ENCODE measurements at regions not wholly inside any gene's neighbourhood (a gene's known extent, or its start where the extent isn't known, plus 50 kb on each side); places are given as distances from the start of the nearest gene placed in this dataset.

DNA sequence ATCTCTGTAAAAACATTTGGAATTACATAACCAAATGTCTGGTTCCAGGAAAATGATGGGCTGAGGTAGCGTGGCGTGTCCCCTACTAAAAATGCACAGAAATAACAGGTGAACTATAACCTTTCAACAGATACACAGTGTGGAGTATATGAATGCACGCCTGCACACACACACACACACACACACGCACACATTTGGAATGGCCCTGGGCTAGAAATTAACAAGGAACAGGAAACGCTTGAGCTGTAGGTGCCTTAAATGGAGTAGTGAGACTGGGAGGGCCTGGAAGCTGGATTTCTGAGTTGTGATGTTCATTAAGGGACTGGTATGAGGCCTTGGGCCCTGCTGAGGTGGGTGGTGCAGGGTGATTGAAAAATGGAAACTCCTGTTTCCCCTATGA, 246.5 kb upstream of the C1orf174 start:
- Histone ChIP-seq H3K4me1 (ENCODE audit: control insufficient read depth, insufficient read depth, low read length) (no peaks in the 10 kb centered on the region), H3K27me3 (ENCODE audit: control insufficient read depth, insufficient read depth, low read length) (no peaks in the 10 kb centered on the region), H3K9ac (ENCODE audit: low read length) (no peak overlapping the region), H3K36me3 (ENCODE audit: control insufficient read depth, insufficient read depth, low read length) (no peaks in the 10 kb centered on the region), H3K27ac (ENCODE audit: low read depth, low read length) (no peak overlapping the region), H3K9me3 (ENCODE audit: control insufficient read depth, insufficient read depth, low read depth, low read length) (peaks cover 6% of the 10 kb centered on the region; the same call in 1 of the 2 replicates), H3K4me3 (ENCODE audit: low read depth, low read length) (no peak overlapping the region)

DNA sequence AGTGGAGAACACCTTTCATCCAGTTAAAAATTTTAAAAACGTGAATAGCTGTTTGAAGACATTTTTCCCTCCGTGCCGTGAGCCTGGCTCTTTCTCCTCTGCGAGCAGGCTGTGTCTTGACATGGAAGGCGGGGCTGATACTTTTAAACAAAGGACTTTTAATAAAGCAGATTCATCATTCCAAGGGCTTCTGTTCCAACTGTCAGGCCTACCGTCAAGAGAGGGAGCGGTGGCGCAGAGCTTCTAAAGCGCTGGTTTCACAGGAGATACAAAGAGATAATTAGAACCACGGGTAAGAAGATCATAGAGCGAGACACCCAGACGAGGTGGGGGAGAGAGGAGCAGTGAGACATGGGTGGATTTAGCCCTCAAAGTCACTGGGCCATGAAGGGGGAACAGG, 247.4 kb upstream of the C1orf174 start:
- H3K4me1 ChIP-seq (ENCODE audit: control insufficient read depth, insufficient read depth, low read length) = no peaks in the 10 kb centered on the region
- no peak overlapping the region for H3K4me3 ChIP-seq (ENCODE audit: low read depth, low read length)
- H3K9me3 ChIP-seq (ENCODE audit: control insufficient read depth, insufficient read depth, low read depth, low read length) = peaks cover 6% of the 10 kb centered on the region; the same call in 1 of the 2 replicates
- no peak overlapping the region for H3K27ac ChIP-seq (ENCODE audit: low read depth, low read length)
- no peaks in the 10 kb centered on the region for H3K27me3 ChIP-seq (ENCODE audit: control insufficient read depth, insufficient read depth, low read length)
- no peak overlapping the region for H3K9ac ChIP-seq (ENCODE audit: low read length)
- H3K36me3 ChIP-seq (ENCODE audit: control insufficient read depth, insufficient read depth, low read length) = no peaks in the 10 kb centered on the region

GRCh38 chr1:4149281-4149680, 249.2 kb upstream of the C1orf174 start:
- no peaks in the 10 kb centered on the region for H3K27me3 ChIP-seq (ENCODE audit: control insufficient read depth, insufficient read depth, low read length)
- no peaks in the 10 kb centered on the region for H3K36me3 ChIP-seq (ENCODE audit: control insufficient read depth, insufficient read depth, low read length)
- no peaks in the 10 kb centered on the region for H3K4me1 ChIP-seq (ENCODE audit: control insufficient read depth, insufficient read depth, low read length)
- H3K9ac ChIP-seq (ENCODE audit: low read length) = no peak overlapping the region
- peaks cover 4% of the 10 kb centered on the region; the same call in 1 of the 2 replicates for H3K9me3 ChIP-seq (ENCODE audit: control insufficient read depth, insufficient read depth, low read depth, low read length)
- H3K4me3 ChIP-seq (ENCODE audit: low read depth, low read length) = no peak overlapping the region
- H3K27ac ChIP-seq (ENCODE audit: low read depth, low read length) = no peak overlapping the region

DNA sequence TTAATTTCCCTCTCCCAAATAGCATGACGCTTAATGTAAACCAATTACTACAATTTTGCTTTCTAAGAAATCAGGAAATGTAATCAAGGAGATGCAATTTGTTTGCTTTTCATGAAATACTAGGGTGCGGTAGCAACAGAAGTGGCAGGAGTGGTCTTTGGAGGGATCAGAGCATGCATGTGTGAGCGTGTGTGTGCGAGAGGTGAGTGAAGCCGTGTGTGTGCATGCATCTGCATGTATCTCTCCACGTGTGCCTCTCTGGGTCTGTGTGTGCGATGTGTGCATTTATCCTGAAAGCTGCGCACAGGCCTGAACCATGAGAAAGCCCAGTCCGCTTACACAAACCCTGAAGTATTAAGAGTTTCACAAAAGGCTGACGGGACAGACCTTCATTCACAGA, 249.8 kb upstream of the C1orf174 start:
- Histone ChIP-seq H3K27ac (ENCODE audit: low read depth, low read length) (no peak overlapping the region), H3K4me3 (ENCODE audit: low read depth, low read length) (no peak overlapping the region), H3K9ac (ENCODE audit: low read length) (no peak overlapping the region), H3K36me3 (ENCODE audit: control insufficient read depth, insufficient read depth, low read length) (no peaks in the 10 kb centered on the region), H3K27me3 (ENCODE audit: control insufficient read depth, insufficient read depth, low read length) (no peaks in the 10 kb centered on the region), H3K4me1 (ENCODE audit: control insufficient read depth, insufficient read depth, low read length) (no peaks in the 10 kb centered on the region), H3K9me3 (ENCODE audit: control insufficient read depth, insufficient read depth, low read depth, low read length) (no peaks in the 10 kb centered on the region)

DNA sequence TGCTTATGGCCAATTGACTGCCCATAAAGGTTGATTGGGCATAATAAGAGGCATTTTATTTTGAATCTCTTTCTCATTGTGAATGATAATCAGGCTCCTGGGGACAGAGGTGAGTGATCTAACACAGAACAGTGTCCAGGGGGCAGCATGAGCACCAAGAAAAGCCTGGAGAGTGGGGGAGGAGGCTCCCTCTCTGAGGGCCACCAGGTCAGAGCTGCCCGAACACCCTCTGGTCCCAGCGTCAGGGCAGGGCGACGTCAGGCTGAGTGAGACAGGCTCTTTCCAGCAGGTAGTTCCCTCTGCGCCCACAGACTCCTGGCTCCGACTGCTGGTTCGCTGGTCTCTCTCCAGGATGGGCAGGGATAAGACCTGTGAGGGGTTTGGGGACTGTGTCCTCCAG, 250.2 kb upstream of the C1orf174 start:
- Histone ChIP-seq H3K27ac (ENCODE audit: low read depth, low read length) (no peak overlapping the region), H3K4me3 (ENCODE audit: low read depth, low read length) (no peak overlapping the region), H3K9ac (ENCODE audit: low read length) (no peak overlapping the region), H3K36me3 (ENCODE audit: control insufficient read depth, insufficient read depth, low read length) (no peaks in the 10 kb centered on the region), H3K27me3 (ENCODE audit: control insufficient read depth, insufficient read depth, low read length) (no peaks in the 10 kb centered on the region), H3K4me1 (ENCODE audit: control insufficient read depth, insufficient read depth, low read length) (no peaks in the 10 kb centered on the region), H3K9me3 (ENCODE audit: control insufficient read depth, insufficient read depth, low read depth, low read length) (no peaks in the 10 kb centered on the region)

- no peak overlapping the region for H3K4me3 ChIP-seq (ENCODE audit: low read depth, low read length)
- H3K9ac ChIP-seq (ENCODE audit: low read length) = no peak overlapping the region
- H3K27me3 ChIP-seq (ENCODE audit: control insufficient read depth, insufficient read depth, low read length) = no peaks in the 10 kb centered on the region
- H3K4me1 ChIP-seq (ENCODE audit: control insufficient read depth, insufficient read depth, low read length) = no peaks in the 10 kb centered on the region
- no peaks in the 10 kb centered on the region for H3K9me3 ChIP-seq (ENCODE audit: control insufficient read depth, insufficient read depth, low read depth, low read length)
- no peaks in the 10 kb centered on the region for H3K36me3 ChIP-seq (ENCODE audit: control insufficient read depth, insufficient read depth, low read length)
- no peak overlapping the region for H3K27ac ChIP-seq (ENCODE audit: low read depth, low read length)
These were observed 252.2 kb upstream of the C1orf174 start for GRCh38 chr1:4152266-4152665.

- H3K9me3 ChIP-seq (ENCODE audit: control insufficient read depth, insufficient read depth, low read depth, low read length) = no peaks in the 10 kb centered on the region
- no peaks in the 10 kb centered on the region for H3K27me3 ChIP-seq (ENCODE audit: control insufficient read depth, insufficient read depth, low read length)
These were observed 253.5 kb upstream of the C1orf174 start for GRCh38 chr1:4153571-4153970.

DNA sequence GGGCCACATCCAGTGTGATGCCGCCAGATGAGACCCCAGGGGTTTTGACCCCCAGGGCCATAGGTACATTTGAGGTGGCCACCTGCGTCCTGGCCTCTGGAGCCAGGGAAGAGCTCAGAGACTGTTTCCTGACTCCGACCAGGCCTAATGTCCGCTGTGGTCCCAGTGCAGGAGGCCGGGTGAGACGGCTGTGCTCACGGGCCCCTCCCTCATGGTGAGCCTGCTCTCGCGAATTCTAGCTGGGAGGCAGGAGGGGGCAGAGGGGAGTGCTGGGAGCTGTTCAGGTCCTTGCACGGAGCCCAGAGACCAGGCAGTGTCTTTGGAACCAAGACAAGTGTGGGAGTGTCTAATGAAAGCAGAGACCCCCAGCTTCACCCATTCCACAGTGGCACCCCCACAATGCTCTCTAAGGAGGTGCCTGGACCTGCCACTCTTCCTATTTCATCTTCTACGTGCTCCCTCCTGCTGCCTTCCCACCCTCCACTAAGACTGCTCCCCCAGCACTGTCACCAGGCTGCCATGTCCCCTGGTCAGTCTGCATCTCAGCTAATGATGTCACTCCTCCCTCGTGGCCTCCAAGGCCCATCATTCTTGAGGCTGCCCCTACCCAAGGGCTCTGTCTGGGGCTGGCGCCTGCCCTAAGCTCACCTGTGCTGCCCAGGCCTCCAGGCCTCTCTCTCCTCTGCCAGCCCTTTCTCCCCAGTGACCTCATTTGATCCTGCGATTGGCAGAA, 256.3 kb upstream of the C1orf174 start:
- no peaks in the 10 kb centered on the region for H3K27me3 ChIP-seq (ENCODE audit: control insufficient read depth, insufficient read depth, low read length)
- H3K9me3 ChIP-seq (ENCODE audit: control insufficient read depth, insufficient read depth, low read depth, low read length) = no peaks in the 10 kb centered on the region
- H3K27ac ChIP-seq (ENCODE audit: low read depth, low read length) = no peak overlapping the region
- H3K9ac ChIP-seq (ENCODE audit: low read length) = no peak overlapping the region
- H3K36me3 ChIP-seq (ENCODE audit: control insufficient read depth, insufficient read depth, low read length) = no peaks in the 10 kb centered on the region
- no peak overlapping the region for H3K4me3 ChIP-seq (ENCODE audit: low read depth, low read length)
- no peaks in the 10 kb centered on the region for H3K4me1 ChIP-seq (ENCODE audit: control insufficient read depth, insufficient read depth, low read length)

More at GRCh38 chr1:4153571-4153970, 253.5 kb upstream of the C1orf174 start:
- Histone ChIP-seq H3K9ac (ENCODE audit: low read length) (no peak overlapping the region), H3K27ac (ENCODE audit: low read depth, low read length) (no peak overlapping the region), H3K4me3 (ENCODE audit: low read depth, low read length) (no peak overlapping the region), H3K36me3 (ENCODE audit: control insufficient read depth, insufficient read depth, low read length) (no peaks in the 10 kb centered on the region), H3K4me1 (ENCODE audit: control insufficient read depth, insufficient read depth, low read length) (no peaks in the 10 kb centered on the region)

- no peaks in the 10 kb centered on the region for H3K36me3 ChIP-seq (ENCODE audit: control insufficient read depth, insufficient read depth, low read length)
- no peak overlapping the region for H3K9ac ChIP-seq (ENCODE audit: low read length)
- no peaks in the 10 kb centered on the region for H3K27me3 ChIP-seq (ENCODE audit: control insufficient read depth, insufficient read depth, low read length)
- no peak overlapping the region for H3K4me3 ChIP-seq (ENCODE audit: low read depth, low read length)
- H3K27ac ChIP-seq (ENCODE audit: low read depth, low read length) = no peak overlapping the region
- no peaks in the 10 kb centered on the region for H3K4me1 ChIP-seq (ENCODE audit: control insufficient read depth, insufficient read depth, low read length)
- no peaks in the 10 kb centered on the region for H3K9me3 ChIP-seq (ENCODE audit: control insufficient read depth, insufficient read depth, low read depth, low read length)
These were observed 260.1 kb upstream of the C1orf174 start for GRCh38 chr1:4160181-4160580.

GRCh38 chr1:4161366-4162006, 261.4 kb upstream of the C1orf174 start:
- H3K27ac ChIP-seq (ENCODE audit: low read depth, low read length) = no peak overlapping the region
- no peaks in the 10 kb centered on the region for H3K27me3 ChIP-seq (ENCODE audit: control insufficient read depth, insufficient read depth, low read length)
- H3K9me3 ChIP-seq (ENCODE audit: control insufficient read depth, insufficient read depth, low read depth, low read length) = no peaks in the 10 kb centered on the region
- no peak overlapping the region for H3K4me3 ChIP-seq (ENCODE audit: low read depth, low read length)
- no peak overlapping the region for H3K9ac ChIP-seq (ENCODE audit: low read length)
- no peaks in the 10 kb centered on the region for H3K4me1 ChIP-seq (ENCODE audit: control insufficient read depth, insufficient read depth, low read length)
- no peaks in the 10 kb centered on the region for H3K36me3 ChIP-seq (ENCODE audit: control insufficient read depth, insufficient read depth, low read length)

DNA sequence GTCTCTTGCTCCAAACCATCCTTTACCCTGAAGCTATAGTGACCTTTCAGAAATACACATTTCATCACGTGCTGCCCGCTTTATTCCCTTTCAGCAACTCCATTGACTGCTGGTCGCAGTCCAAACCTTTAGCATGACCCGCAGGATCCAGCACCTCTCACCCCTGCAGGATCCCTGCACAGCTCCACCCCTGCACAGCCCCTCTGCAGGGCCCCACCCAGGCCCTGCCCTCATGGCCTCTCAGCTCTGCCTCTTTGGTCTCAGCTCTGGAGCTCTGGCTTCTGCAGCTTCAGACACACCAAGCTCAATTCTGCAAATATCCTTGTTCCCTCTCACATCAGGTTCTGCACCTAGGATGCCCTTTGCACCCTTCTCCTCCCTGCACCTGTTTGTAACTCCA, 264.9 kb upstream of the C1orf174 start:
- Histone ChIP-seq H3K27me3 (ENCODE audit: control insufficient read depth, insufficient read depth, low read length) (no peaks in the 10 kb centered on the region), H3K9me3 (ENCODE audit: control insufficient read depth, insufficient read depth, low read depth, low read length) (no peaks in the 10 kb centered on the region), H3K27ac (ENCODE audit: low read depth, low read length) (no peak overlapping the region), H3K36me3 (ENCODE audit: control insufficient read depth, insufficient read depth, low read length) (no peaks in the 10 kb centered on the region), H3K4me3 (ENCODE audit: low read depth, low read length) (no peak overlapping the region), H3K9ac (ENCODE audit: low read length) (no peak overlapping the region), H3K4me1 (ENCODE audit: control insufficient read depth, insufficient read depth, low read length) (no peaks in the 10 kb centered on the region)

Measured in HUES6 (cell line).